Keratinocyte (primary cell): ENCODE measurements at regions not wholly inside any gene's neighbourhood (a gene's known extent, or its start where the extent isn't known, plus 50 kb on each side); places are given as distances from the start of the nearest gene placed in this dataset.

Source experiments
- DNase-seq: peaks from one replicate; pipeline ENCODE4 v3.0.0-alpha.2; 2011; ENCODE audit warnings: low read depth, missing footprints, low spot score
- FAIRE-seq: peaks from 2 replicates; lab custom pipeline; 2011; peaks lifted over from hg19 to GRCh38; lab: Jason Lieb, UNC
- H2AFZ ChIP-seq: 2 replicates; pipeline ENCODE4 v1.6.0; 2012; ENCODE audit warnings: low read length, control low read depth, inconsistent platforms; ENCODE audit not compliant: control insufficient read depth
- H3K27ac ChIP-seq: 2 replicates; pipeline ENCODE4 v1.5.1; 2011; ENCODE audit warnings: low read length; ENCODE audit not compliant: control insufficient read depth, insufficient read depth
- H3K27me3 ChIP-seq: 3 replicates; pipeline ENCODE4 v1.6.0; 2011; ENCODE audit warnings: low read length; ENCODE audit not compliant: control insufficient read depth, insufficient read depth; ENCODE audit errors: extremely low read depth
- H3K36me3 ChIP-seq, 2 experiments: 2 replicates in 1 of 2; 3 replicates in 1 of 2; pipeline ENCODE4 v1.5.1; 2011; ENCODE audit warnings: low read length in 2 of 2, mild to moderate bottlenecking in 1 of 2; ENCODE audit not compliant: control insufficient read depth in 2 of 2, insufficient read depth in 2 of 2; ENCODE audit errors: extremely low read depth in 1 of 2
- H3K4me1 ChIP-seq: 3 replicates; pipeline ENCODE4 v1.5.1; 2011; ENCODE audit warnings: low read length; ENCODE audit not compliant: control insufficient read depth, insufficient read depth; ENCODE audit errors: extremely low read depth
- H3K4me2 ChIP-seq: 3 replicates; pipeline ENCODE4 v1.6.0; 2011; ENCODE audit warnings: low read depth, low read length; ENCODE audit not compliant: control insufficient read depth, insufficient read depth; ENCODE audit errors: extremely low read depth
- H3K4me3 ChIP-seq, 3 experiments: fragments of 200-600 bp in 1 of 3; sonication (generic) in 1 of 3; 2 replicates in 2 of 3; 3 replicates in 1 of 3; pipeline ENCODE4 v1.5.1; 2011 to 2016; ENCODE audit warnings: low read length in 3 of 3, mild to moderate bottlenecking in 3 of 3, control low read depth in 2 of 3, inconsistent platforms in 1 of 3, low read depth in 1 of 3, mixed read lengths in 1 of 3, mixed run types in 1 of 3, moderate library complexity in 1 of 3; ENCODE audit not compliant: control insufficient read depth in 2 of 3, insufficient read depth in 2 of 3; ENCODE audit errors: extremely low read depth in 1 of 3
- H3K79me2 ChIP-seq: 2 replicates; pipeline ENCODE4 v1.6.0; 2012; ENCODE audit warnings: low read length; ENCODE audit not compliant: control insufficient read depth, insufficient read depth
- H3K9ac ChIP-seq: 3 replicates; pipeline ENCODE4 v1.6.0; 2011; ENCODE audit warnings: low read length; ENCODE audit not compliant: control insufficient read depth, insufficient read depth; ENCODE audit errors: extremely low read depth
- H3K9me1 ChIP-seq: 3 replicates; pipeline ENCODE4 v1.6.0; 2011; ENCODE audit warnings: low read length; ENCODE audit not compliant: control insufficient read depth, insufficient read depth; ENCODE audit errors: extremely low read depth
- H3K9me3 ChIP-seq: 2 replicates; pipeline ENCODE4 v1.5.1; 2012; ENCODE audit warnings: low read depth, low read length; ENCODE audit not compliant: control insufficient read depth
- H4K20me1 ChIP-seq: 3 replicates; pipeline ENCODE4 v1.6.0; 2011; ENCODE audit warnings: low read length; ENCODE audit not compliant: control insufficient read depth, insufficient read depth; ENCODE audit errors: extremely low read depth
- EZH2 ChIP-seq: IDR thresholded peaks from one replicate; pipeline ENCODE4 v1.6.1; 2012; ENCODE audit warnings: inconsistent platforms, mild to moderate bottlenecking, low read length, moderate library complexity
- dilution Hi-C: fragments of 300-500 bp; cut with MboI; formaldehyde crosslinking; loops from one replicate; pipeline ENCODE4 v1.7.0; 2020; ENCODE audit warnings: low sequenced_read_pairs; ENCODE audit not compliant: extremely low pct_ligation_motif_present
- TF ChIP-seq, protein P1 (sequence below), 3 experiments: IDR thresholded peaks in 1 of 3; conservative IDR thresholded peaks in 1 of 3; optimal IDR thresholded peaks in 1 of 3; 2 replicates in 2 of 3; 3 replicates in 1 of 3; pipeline versions ENCODE3 to v1.5.1; 2011; ENCODE audit warnings: low read length in 3 of 3, mild to moderate bottlenecking in 3 of 3, moderate library complexity in 2 of 3, control low read depth in 1 of 3, inconsistent platforms in 1 of 3; ENCODE audit not compliant: insufficient read depth in 2 of 3; ENCODE audit errors: extremely low read depth in 1 of 3

- no peaks in the 10 kb centered on the region for H3K79me2 ChIP-seq
- dilution Hi-C loops, result no loop called here
- no peaks in the 10 kb centered on the region for H3K9me1 ChIP-seq
- no peaks in the 10 kb centered on the region for H4K20me1 ChIP-seq
- no peak overlapping the region for H3K4me3 ChIP-seq
- no peak for TF ChIP-seq EZH2
- TF ChIP-seq, protein P1, sequence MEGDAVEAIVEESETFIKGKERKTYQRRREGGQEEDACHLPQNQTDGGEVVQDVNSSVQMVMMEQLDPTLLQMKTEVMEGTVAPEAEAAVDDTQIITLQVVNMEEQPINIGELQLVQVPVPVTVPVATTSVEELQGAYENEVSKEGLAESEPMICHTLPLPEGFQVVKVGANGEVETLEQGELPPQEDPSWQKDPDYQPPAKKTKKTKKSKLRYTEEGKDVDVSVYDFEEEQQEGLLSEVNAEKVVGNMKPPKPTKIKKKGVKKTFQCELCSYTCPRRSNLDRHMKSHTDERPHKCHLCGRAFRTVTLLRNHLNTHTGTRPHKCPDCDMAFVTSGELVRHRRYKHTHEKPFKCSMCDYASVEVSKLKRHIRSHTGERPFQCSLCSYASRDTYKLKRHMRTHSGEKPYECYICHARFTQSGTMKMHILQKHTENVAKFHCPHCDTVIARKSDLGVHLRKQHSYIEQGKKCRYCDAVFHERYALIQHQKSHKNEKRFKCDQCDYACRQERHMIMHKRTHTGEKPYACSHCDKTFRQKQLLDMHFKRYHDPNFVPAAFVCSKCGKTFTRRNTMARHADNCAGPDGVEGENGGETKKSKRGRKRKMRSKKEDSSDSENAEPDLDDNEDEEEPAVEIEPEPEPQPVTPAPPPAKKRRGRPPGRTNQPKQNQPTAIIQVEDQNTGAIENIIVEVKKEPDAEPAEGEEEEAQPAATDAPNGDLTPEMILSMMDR (optimal IDR thresholded peaks at IDR 0.05 in 1 of 3, IDR thresholded peaks at IDR 0.05 in 1 of 3, conservative IDR thresholded peaks at IDR 0.05 in 1 of 3; ENCODE audit: extremely low read depth in 1 of 3, insufficient read depth in 2 of 3, low read length in 3 of 3), result no peak
- no peak for FAIRE-seq
- H3K9me3 ChIP-seq, result no peaks in the 10 kb centered on the region
- no peaks in the 10 kb centered on the region for H3K27me3 ChIP-seq
- H2AFZ ChIP-seq, result no peak overlapping the region
- H3K27ac ChIP-seq, result no peak overlapping the region
- no peaks in the 10 kb centered on the region for H3K36me3 ChIP-seq
- H3K9ac ChIP-seq, result no peak overlapping the region
- H3K4me2 ChIP-seq, result no peak overlapping the region
- H3K4me1 ChIP-seq, result peaks cover 8% of the 10 kb centered on the region
- DNase-seq, result no peak
These were observed 92.4 kb upstream of the ITGA6 start for GRCh38 chr2:172334988-172335387.

- Histone ChIP-seq H3K27ac (no peak overlapping the region), H3K79me2 (no peaks in the 10 kb centered on the region), H3K36me3 (no peaks in the 10 kb centered on the region), H2AFZ (no peak overlapping the region), H4K20me1 (no peaks in the 10 kb centered on the region), H3K9me3 (no peaks in the 10 kb centered on the region), H3K4me2 (no peak overlapping the region), H3K9ac (no peak overlapping the region), H3K4me1 (peaks cover 15% of the 10 kb centered on the region), H3K4me3 (no peak overlapping the region), H3K27me3 (no peaks in the 10 kb centered on the region), H3K9me1 (no peaks in the 10 kb centered on the region)
- TF ChIP-seq, protein P1 (optimal IDR thresholded peaks at IDR 0.05 in 1 of 3, IDR thresholded peaks at IDR 0.05 in 1 of 3, conservative IDR thresholded peaks at IDR 0.05 in 1 of 3; ENCODE audit: extremely low read depth in 1 of 3, insufficient read depth in 2 of 3, low read length in 3 of 3), result no peak
- no peak for TF ChIP-seq EZH2
- no peak for FAIRE-seq
- DNase-seq, result no peak
- dilution Hi-C loops, result no loop called here
These were observed 91.7 kb upstream of the ITGA6 start for GRCh38 chr2:172335736-172336135.
